Mesenchymal stem cell (in vitro differentiated cells and primary cell): ENCODE measurements at regions not wholly inside any gene's neighbourhood (a gene's known extent, or its start where the extent isn't known, plus 50 kb on each side); places are given as distances from the start of the nearest gene placed in this dataset.

Source experiments
- DNase-seq: peaks from one replicate; pipeline ENCODE4 v3.0.0-alpha.2; 2013
- H2AFZ ChIP-seq: one replicate; pipeline ENCODE4 v1.6.1; 2013; ENCODE audit warnings: low read depth, mild to moderate bottlenecking, control low read depth, inconsistent platforms, low read length, moderate library complexity
- H2AK5ac ChIP-seq: 2 replicates; pipeline ENCODE4 v1.6.1; 2013; ENCODE audit warnings: low read length, moderate library complexity, mild to moderate bottlenecking, inconsistent platforms; ENCODE audit not compliant: severe bottlenecking
- H2BK120ac ChIP-seq: one replicate; pipeline ENCODE4 v1.6.1; 2013; ENCODE audit warnings: low read depth, mild to moderate bottlenecking, inconsistent platforms, low read length, moderate library complexity
- H2BK12ac ChIP-seq, 2 experiments: one replicate each; pipeline ENCODE4 v1.6.1; 2013; ENCODE audit warnings: inconsistent platforms in 2 of 2, low read length in 2 of 2, mild to moderate bottlenecking in 2 of 2, moderate library complexity in 2 of 2, control low read depth in 1 of 2
- H2BK15ac ChIP-seq: one replicate; pipeline ENCODE4 v1.6.1; 2013; ENCODE audit warnings: mild to moderate bottlenecking, low read depth, inconsistent platforms; ENCODE audit not compliant: poor library complexity, severe bottlenecking
- H2BK5ac ChIP-seq: 2 replicates; pipeline ENCODE4 v1.6.1; 2013; ENCODE audit warnings: low read depth, mild to moderate bottlenecking, low read length, control low read depth, inconsistent platforms; ENCODE audit not compliant: poor library complexity, severe bottlenecking
- H3K14ac ChIP-seq, 2 experiments: one replicate each; pipeline ENCODE4 v1.6.1; 2013; ENCODE audit warnings: inconsistent platforms in 2 of 2, low read length in 2 of 2, control low read depth in 1 of 2, mild to moderate bottlenecking in 1 of 2, moderate library complexity in 1 of 2
- H3K18ac ChIP-seq, 2 experiments: one replicate each; pipeline ENCODE4 v1.6.1; 2013; ENCODE audit warnings: inconsistent platforms in 2 of 2, low read length in 2 of 2, control low read depth in 1 of 2, low read depth in 1 of 2, mild to moderate bottlenecking in 1 of 2
- H3K23ac ChIP-seq, 2 experiments: one replicate each; pipeline ENCODE4 v1.6.1; 2013; ENCODE audit warnings: inconsistent platforms in 2 of 2, low read length in 2 of 2, mild to moderate bottlenecking in 2 of 2, moderate library complexity in 2 of 2, control low read depth in 1 of 2
- H3K27ac ChIP-seq: 2 replicates; pipeline ENCODE4 v1.5.1; 2013; ENCODE audit warnings: mild to moderate bottlenecking, moderate library complexity, low read length, control low read depth, inconsistent platforms; ENCODE audit not compliant: poor library complexity, severe bottlenecking
- H3K27me3 ChIP-seq, 2 experiments: 2 replicates each; pipeline versions ENCODE4 v1.6.1 to v1.7.0; 2013; ENCODE audit warnings: low read length in 2 of 2, mild to moderate bottlenecking in 2 of 2, moderate library complexity in 2 of 2, control low read depth in 1 of 2, inconsistent platforms in 1 of 2; ENCODE audit not compliant: control insufficient read depth in 1 of 2, insufficient read depth in 1 of 2
- H3K36me3 ChIP-seq, 2 experiments: 2 replicates each; pipeline versions ENCODE4 v1.6.1 to v1.7.0; 2013; ENCODE audit warnings: low read length in 2 of 2, control low read depth in 1 of 2, inconsistent platforms in 1 of 2, low read depth in 1 of 2, mild to moderate bottlenecking in 1 of 2; ENCODE audit not compliant: insufficient read depth in 2 of 2, control insufficient read depth in 1 of 2
- H3K4ac ChIP-seq, 2 experiments: one replicate each; pipeline ENCODE4 v1.6.1; 2013; ENCODE audit warnings: inconsistent platforms in 2 of 2, low read length in 2 of 2, mild to moderate bottlenecking in 2 of 2, moderate library complexity in 2 of 2, control low read depth in 1 of 2, low read depth in 1 of 2
- H3K4me1 ChIP-seq: 2 replicates; pipeline ENCODE4 v1.6.1; 2013; ENCODE audit warnings: low read depth, low read length, control low read depth; ENCODE audit not compliant: control insufficient read depth, insufficient read depth
- H3K4me2 ChIP-seq: 2 replicates; pipeline ENCODE4 v1.6.1; 2013; ENCODE audit warnings: low read length, mild to moderate bottlenecking, inconsistent platforms; ENCODE audit not compliant: poor library complexity, severe bottlenecking
- H3K4me3 ChIP-seq, 2 experiments: 2 replicates each; pipeline versions ENCODE4 v1.5.1 to v1.7.0; 2013; ENCODE audit warnings: low read length in 2 of 2, mild to moderate bottlenecking in 2 of 2, control low read depth in 1 of 2, low read depth in 1 of 2; ENCODE audit not compliant: insufficient read depth in 1 of 2
- H3K79me1 ChIP-seq: replicated peaks from 2 replicates; pipeline ENCODE4 v1.6.1; 2013; ENCODE audit warnings: mild to moderate bottlenecking, control low read depth, low read length, inconsistent platforms; ENCODE audit not compliant: poor library complexity, severe bottlenecking
- H3K9ac ChIP-seq: 2 replicates; pipeline ENCODE4 v1.7.0; 2013; ENCODE audit warnings: mild to moderate bottlenecking, low read length, moderate library complexity
- H3K9me3 ChIP-seq: 2 replicates; pipeline ENCODE4 v1.7.0; 2013; ENCODE audit warnings: mild to moderate bottlenecking, low read length; ENCODE audit not compliant: control insufficient read depth
- H4K8ac ChIP-seq: one replicate; pipeline ENCODE4 v1.6.1; 2013; ENCODE audit warnings: inconsistent platforms, mild to moderate bottlenecking, low read length, moderate library complexity
- H4K91ac ChIP-seq: one replicate; pipeline ENCODE4 v1.6.1; 2013; ENCODE audit warnings: mild to moderate bottlenecking, low read length, inconsistent platforms
- WGBS: methylation state at CpG from one replicate; pipeline ENCODE4 v1.1.7; 2013; ENCODE audit warnings: mixed read lengths; 5-methylcytosine and 5-hydroxymethylcytosine counted together

DNA sequence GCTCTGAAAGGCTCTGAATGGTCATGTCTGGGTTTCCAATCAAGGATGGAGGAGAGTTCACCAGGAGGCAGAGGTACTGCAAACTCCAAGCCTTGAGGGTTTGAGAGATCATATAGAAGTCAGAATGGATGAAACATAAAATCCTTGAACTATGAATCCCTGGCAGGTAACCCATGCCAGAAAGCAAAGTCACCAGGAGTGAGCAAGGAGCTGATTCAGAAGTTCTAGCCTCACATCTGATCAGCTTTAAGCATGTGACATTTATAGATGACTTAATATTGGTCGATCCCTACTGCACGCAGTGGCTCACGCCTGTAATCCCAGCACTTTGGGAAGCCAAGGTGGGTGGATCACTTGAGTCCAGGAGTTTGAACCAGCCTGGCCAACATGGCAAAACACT, 126.1 kb upstream of the MED13L start:
- Histone ChIP-seq H2BK5ac (no peak overlapping the region), H2BK15ac (no peak overlapping the region), H3K4me3 (no peak overlapping the region), H3K27me3 (no peaks in the 10 kb centered on the region), H3K9ac (no peak overlapping the region), H3K14ac (no peak overlapping the region), H3K4me2 (no peak overlapping the region), H2AFZ (no peak overlapping the region), H3K9me3 (peaks cover under 1% of the 10 kb centered on the region), H2BK120ac (no peak overlapping the region), H3K23ac (no peak overlapping the region), H2AK5ac (no peak overlapping the region), H3K36me3 (no peaks in the 10 kb centered on the region), H3K4me1 (peaks cover 2% of the 10 kb centered on the region), H4K8ac (no peak overlapping the region), H3K4ac (no peak overlapping the region), H3K79me1 (no peaks in the 10 kb centered on the region), H3K27ac (no peak overlapping the region), H3K18ac (no peak overlapping the region), H2BK12ac (peak overlapping the region in 1 of 2 experiments; percentile 24), H4K91ac (no peak overlapping the region)
- DNase-seq = no peak
- 100% methylated on average over 3 of the region's 3 CpGs for WGBS

GRCh38 chr12:116404247-116404646, 126.8 kb upstream of the MED13L start:
- Histone ChIP-seq H3K79me1 (no peaks in the 10 kb centered on the region), H2BK15ac (no peak overlapping the region), H4K8ac (no peak overlapping the region), H3K4ac (no peak overlapping the region), H3K27me3 (no peaks in the 10 kb centered on the region), H2BK12ac (no peak overlapping the region), H2BK5ac (no peak overlapping the region), H3K14ac (no peak overlapping the region), H3K9me3 (no peaks in the 10 kb centered on the region), H3K4me2 (no peak overlapping the region), H2AK5ac (no peak overlapping the region), H3K18ac (peak overlapping the region in 1 of 2 experiments; percentile 11), H3K27ac (no peak overlapping the region), H3K36me3 (no peaks in the 10 kb centered on the region), H2AFZ (no peak overlapping the region), H3K23ac (no peak overlapping the region), H2BK120ac (no peak overlapping the region), H3K4me1 (peaks cover 2% of the 10 kb centered on the region), H3K4me3 (no peak overlapping the region), H3K9ac (no peak overlapping the region), H4K91ac (no peak overlapping the region)
- DNase-seq = no peak
- 94% methylated on average over 14 of the region's 14 CpGs for WGBS

DNA sequence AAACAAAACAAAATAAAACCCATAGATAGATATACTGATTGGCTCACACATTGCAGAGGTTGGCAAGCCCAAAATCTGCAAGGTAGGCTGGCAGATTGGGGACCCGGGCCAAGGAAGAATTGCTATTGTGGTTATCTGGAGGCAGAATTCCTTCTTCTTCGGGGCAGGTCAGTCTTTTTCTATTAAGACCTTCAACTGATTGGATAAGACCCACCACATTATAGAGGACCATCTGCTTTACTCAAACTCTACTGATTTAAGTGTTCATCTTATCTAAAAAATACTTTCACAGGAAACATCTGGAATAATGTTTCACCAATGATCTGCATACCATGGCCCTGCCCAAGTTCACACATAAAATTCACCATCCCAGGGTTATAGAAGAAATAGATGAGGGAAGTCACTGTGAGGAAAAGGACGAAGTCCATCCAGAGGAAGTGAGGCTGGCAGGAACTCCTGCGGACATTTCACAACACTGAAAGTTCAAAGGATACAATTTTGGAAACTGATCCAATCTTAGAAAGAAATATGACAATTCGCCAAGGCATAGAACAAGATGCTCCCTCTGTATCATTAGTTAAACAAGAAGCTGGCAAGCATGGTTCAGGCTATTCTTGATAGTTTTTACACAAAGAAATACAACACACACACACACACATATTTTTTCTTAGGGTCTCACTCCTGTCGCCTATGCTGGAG, 127.6 kb upstream of the MED13L start:
- Histone ChIP-seq H3K23ac (no peak overlapping the region), H2BK12ac (no peak overlapping the region), H3K4me1 (peaks cover 2% of the 10 kb centered on the region), H3K27me3 (no peaks in the 10 kb centered on the region), H3K9me3 (no peaks in the 10 kb centered on the region), H3K79me1 (no peaks in the 10 kb centered on the region), H3K4me2 (no peak overlapping the region), H3K14ac (no peak overlapping the region), H3K27ac (no peak overlapping the region), H3K4me3 (no peak overlapping the region), H2AK5ac (no peak overlapping the region), H2AFZ (no peak overlapping the region), H2BK15ac (no peak overlapping the region), H3K9ac (no peak overlapping the region), H3K4ac (peak overlapping the region in 1 of 2 experiments; percentile 15), H2BK120ac (no peak overlapping the region), H3K36me3 (no peaks in the 10 kb centered on the region), H4K91ac (no peak overlapping the region), H2BK5ac (no peak overlapping the region), H3K18ac (no peak overlapping the region), H4K8ac (no peak overlapping the region)
- 97% methylated on average over 6 of the region's 6 CpGs for WGBS
- no peak for DNase-seq

DNA sequence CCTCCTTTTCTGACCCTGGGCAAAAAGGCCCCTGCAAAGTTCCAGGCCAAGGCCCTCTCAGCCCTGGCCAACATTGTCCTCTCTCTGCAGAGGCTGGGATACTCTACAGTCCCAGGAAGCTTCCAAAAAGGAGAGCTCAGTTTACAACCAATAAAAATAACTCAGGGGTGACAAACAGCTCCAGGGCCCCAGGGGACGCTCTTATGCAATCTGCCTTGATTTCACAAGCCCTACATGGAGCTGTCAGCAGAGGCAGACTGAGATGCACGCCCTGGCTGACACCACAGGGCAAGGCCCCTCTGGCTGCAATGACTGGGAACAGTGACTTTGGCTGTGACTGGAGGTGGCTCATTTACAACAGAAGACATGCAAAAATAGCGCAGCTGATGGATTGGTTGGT, 129.0 kb upstream of the MED13L start:
- Histone ChIP-seq H2AK5ac (no peak overlapping the region), H3K4me3 (no peak overlapping the region), H3K4me1 (peaks cover 6% of the 10 kb centered on the region), H3K36me3 (no peaks in the 10 kb centered on the region), H3K4me2 (no peak overlapping the region), H3K27ac (no peak overlapping the region), H4K91ac (no peak overlapping the region), H3K27me3 (no peaks in the 10 kb centered on the region), H2BK12ac (peak overlapping the region in 1 of 2 experiments; percentile 62), H2BK120ac (no peak overlapping the region), H3K9me3 (no peaks in the 10 kb centered on the region), H3K9ac (no peak overlapping the region), H3K18ac (peak overlapping the region in 1 of 2 experiments; percentile 41), H2BK15ac (peak overlapping the region; percentile 68), H2BK5ac (no peak overlapping the region), H3K4ac (no peak overlapping the region), H2AFZ (no peak overlapping the region), H3K23ac (no peak overlapping the region), H4K8ac (no peak overlapping the region), H3K14ac (no peak overlapping the region), H3K79me1 (no peaks in the 10 kb centered on the region)
- DNase-seq = peak; percentile 93
- 8% methylated on average over 2 of the region's 3 CpGs for WGBS
